ENCODE measurements at regions not wholly inside any gene's neighbourhood (a gene's known extent, or its start where the extent isn't known, plus 50 kb on each side); places are given as distances from the start of the nearest gene placed in this dataset.
A peak's percentile ranks its signal among the peaks of the same experiment; 100 is the strongest.
"Not testable (repeated sequence)": the region's sequence is repeated elsewhere in the genome, so short reads cannot be mapped to it uniquely, and the experiment has no call there.

- H3K27ac ChIP-seq (ENCODE audit: low read depth, low read length, severe bottlenecking) = no peak overlapping the region
- WGBS, 2 experiments (ENCODE audit: insufficient coverage in 2 of 2) = 90 to 97% methylated on average over 3 to 5 of the region's 6 CpGs
Measured at GRCh38 chr4:20086067-20086798, 165.5 kb upstream of the SLIT2 start.

GRCh38 chr4:20085653-20086052, 166.1 kb upstream of the SLIT2 start:
- no peaks in the 10 kb centered on the region for H3K36me3 ChIP-seq (ENCODE audit: control insufficient read depth, insufficient read depth, low read length)

More at GRCh38 chr4:20086067-20086798, 165.5 kb upstream of the SLIT2 start:
- Histone ChIP-seq H3K36me3 (ENCODE audit: control insufficient read depth, insufficient read depth, low read length) (no peaks in the 10 kb centered on the region), H3K9me3 (ENCODE audit: control insufficient read depth, low read length) (no peaks in the 10 kb centered on the region), H3K4me1 (ENCODE audit: control insufficient read depth, insufficient read depth, low read length, poor library complexity, severe bottlenecking) (no peaks in the 10 kb centered on the region), H3K4me3 (ENCODE audit: extremely low read depth, insufficient read depth, low read length, poor library complexity, severe bottlenecking) (no peak overlapping the region)

GRCh38 chr4:20085156-20085555, 166.5 kb upstream of the SLIT2 start:
- Histone ChIP-seq H3K9me3 (ENCODE audit: control insufficient read depth, low read length) (no peaks in the 10 kb centered on the region), H3K36me3 (ENCODE audit: control insufficient read depth, insufficient read depth, low read length) (no peaks in the 10 kb centered on the region), H3K4me1 (ENCODE audit: control insufficient read depth, insufficient read depth, low read length, poor library complexity, severe bottlenecking) (no peaks in the 10 kb centered on the region), H3K27ac (ENCODE audit: low read depth, low read length, severe bottlenecking) (no peak overlapping the region), H3K4me3 (ENCODE audit: extremely low read depth, insufficient read depth, low read length, poor library complexity, severe bottlenecking) (no peak overlapping the region)
- 100% methylated on average over 1 of the region's 3 CpGs; no CpG with 5 or more reads in 1 of the 2 experiments for WGBS, 2 experiments (ENCODE audit: insufficient coverage in 2 of 2)

More at GRCh38 chr4:20085653-20086052, 166.1 kb upstream of the SLIT2 start:
- Histone ChIP-seq H3K4me3 (ENCODE audit: extremely low read depth, insufficient read depth, low read length, poor library complexity, severe bottlenecking) (no peak overlapping the region), H3K27ac (ENCODE audit: low read depth, low read length, severe bottlenecking) (no peak overlapping the region), H3K9me3 (ENCODE audit: control insufficient read depth, low read length) (no peaks in the 10 kb centered on the region), H3K4me1 (ENCODE audit: control insufficient read depth, insufficient read depth, low read length, poor library complexity, severe bottlenecking) (no peaks in the 10 kb centered on the region)
- no CpG with 5 or more reads among the region's 1 CpG for WGBS, 2 experiments (ENCODE audit: insufficient coverage in 2 of 2)

GRCh38 chr4:20084488-20084887, 167.2 kb upstream of the SLIT2 start:
- H3K4me3 ChIP-seq (ENCODE audit: extremely low read depth, insufficient read depth, low read length, poor library complexity, severe bottlenecking) = no peak overlapping the region
- H3K4me1 ChIP-seq (ENCODE audit: control insufficient read depth, insufficient read depth, low read length, poor library complexity, severe bottlenecking) = no peaks in the 10 kb centered on the region
- H3K27ac ChIP-seq (ENCODE audit: low read depth, low read length, severe bottlenecking) = no peak overlapping the region
- H3K9me3 ChIP-seq (ENCODE audit: control insufficient read depth, low read length) = no peaks in the 10 kb centered on the region
- no peaks in the 10 kb centered on the region for H3K36me3 ChIP-seq (ENCODE audit: control insufficient read depth, insufficient read depth, low read length)

GRCh38 chr4:20078644-20079043, 173.1 kb upstream of the SLIT2 start:
- WGBS, 2 experiments (ENCODE audit: insufficient coverage in 2 of 2) = 87 to 90% methylated on average over 2 to 3 of the region's 5 CpGs
- no peaks in the 10 kb centered on the region for H3K9me3 ChIP-seq (ENCODE audit: control insufficient read depth, low read length)
- H3K36me3 ChIP-seq (ENCODE audit: control insufficient read depth, insufficient read depth, low read length) = no peaks in the 10 kb centered on the region
- H3K4me1 ChIP-seq (ENCODE audit: control insufficient read depth, insufficient read depth, low read length, poor library complexity, severe bottlenecking) = peaks cover 8% of the 10 kb centered on the region
- no peak overlapping the region for H3K27ac ChIP-seq (ENCODE audit: low read depth, low read length, severe bottlenecking)
- H3K4me3 ChIP-seq (ENCODE audit: extremely low read depth, insufficient read depth, low read length, poor library complexity, severe bottlenecking) = no peak overlapping the region

- Histone ChIP-seq H3K4me1 (ENCODE audit: control insufficient read depth, insufficient read depth, low read length, poor library complexity, severe bottlenecking) (peaks cover 8% of the 10 kb centered on the region), H3K4me3 (ENCODE audit: extremely low read depth, insufficient read depth, low read length, poor library complexity, severe bottlenecking) (no peak overlapping the region), H3K9me3 (ENCODE audit: control insufficient read depth, low read length) (no peaks in the 10 kb centered on the region), H3K27ac (ENCODE audit: low read depth, low read length, severe bottlenecking) (no peak overlapping the region), H3K36me3 (ENCODE audit: control insufficient read depth, insufficient read depth, low read length) (no peaks in the 10 kb centered on the region)
Measured at GRCh38 chr4:20075248-20075871, 176.3 kb upstream of the SLIT2 start.

- peak overlapping the region; percentile 17 for H3K27ac ChIP-seq (ENCODE audit: low read depth, low read length, severe bottlenecking)
- H3K4me3 ChIP-seq (ENCODE audit: extremely low read depth, insufficient read depth, low read length, poor library complexity, severe bottlenecking) = no peak overlapping the region
- no peaks in the 10 kb centered on the region for H3K36me3 ChIP-seq (ENCODE audit: control insufficient read depth, insufficient read depth, low read length)
- no peaks in the 10 kb centered on the region for H3K9me3 ChIP-seq (ENCODE audit: control insufficient read depth, low read length)
- 78 to 86% methylated on average over 1 of the region's 3 CpGs for WGBS, 2 experiments (ENCODE audit: insufficient coverage in 2 of 2)
- H3K4me1 ChIP-seq (ENCODE audit: control insufficient read depth, insufficient read depth, low read length, poor library complexity, severe bottlenecking) = peaks cover 8% of the 10 kb centered on the region
Measured at GRCh38 chr4:20074450-20074849, 177.3 kb upstream of the SLIT2 start.

- H3K4me3 ChIP-seq (ENCODE audit: extremely low read depth, insufficient read depth, low read length, poor library complexity, severe bottlenecking) = no peak overlapping the region
- WGBS, 2 experiments (ENCODE audit: insufficient coverage in 2 of 2) = 78 to 100% methylated on average over 1 of the region's 1 CpG
- H3K4me1 ChIP-seq (ENCODE audit: control insufficient read depth, insufficient read depth, low read length, poor library complexity, severe bottlenecking) = peaks cover 4% of the 10 kb centered on the region
- H3K36me3 ChIP-seq (ENCODE audit: control insufficient read depth, insufficient read depth, low read length) = no peaks in the 10 kb centered on the region
- no peak overlapping the region for H3K27ac ChIP-seq (ENCODE audit: low read depth, low read length, severe bottlenecking)
- H3K9me3 ChIP-seq (ENCODE audit: control insufficient read depth, low read length) = no peaks in the 10 kb centered on the region
Measured at GRCh38 chr4:20065952-20066351, 185.8 kb upstream of the SLIT2 start.

- not testable (repeated sequence) for H3K36me3 ChIP-seq (ENCODE audit: control insufficient read depth, insufficient read depth, low read length); H3K4me1 ChIP-seq (ENCODE audit: control insufficient read depth, insufficient read depth, low read length, poor library complexity, severe bottlenecking); H3K27ac ChIP-seq (ENCODE audit: low read depth, low read length, severe bottlenecking); H3K4me3 ChIP-seq (ENCODE audit: extremely low read depth, insufficient read depth, low read length, poor library complexity, severe bottlenecking); H3K9me3 ChIP-seq (ENCODE audit: control insufficient read depth, low read length)
- 90 to 95% methylated on average over 2 of the region's 5 CpGs for WGBS, 2 experiments (ENCODE audit: insufficient coverage in 2 of 2)
Measured at GRCh38 chr4:20062857-20063256, 188.8 kb upstream of the SLIT2 start.

- Histone ChIP-seq H3K27ac (ENCODE audit: low read depth, low read length, severe bottlenecking) (peak overlapping the region; percentile 84), H3K36me3 (ENCODE audit: control insufficient read depth, insufficient read depth, low read length) (no peaks in the 10 kb centered on the region), H3K4me1 (ENCODE audit: control insufficient read depth, insufficient read depth, low read length, poor library complexity, severe bottlenecking) (no peaks in the 10 kb centered on the region), H3K4me3 (ENCODE audit: extremely low read depth, insufficient read depth, low read length, poor library complexity, severe bottlenecking) (no peak overlapping the region), H3K9me3 (ENCODE audit: control insufficient read depth, low read length) (no peaks in the 10 kb centered on the region)
- 47 to 49% methylated on average over 2 to 3 of the region's 7 CpGs for WGBS, 2 experiments (ENCODE audit: insufficient coverage in 2 of 2)
Measured at GRCh38 chr4:20062054-20062453, 189.7 kb upstream of the SLIT2 start.

DNA sequence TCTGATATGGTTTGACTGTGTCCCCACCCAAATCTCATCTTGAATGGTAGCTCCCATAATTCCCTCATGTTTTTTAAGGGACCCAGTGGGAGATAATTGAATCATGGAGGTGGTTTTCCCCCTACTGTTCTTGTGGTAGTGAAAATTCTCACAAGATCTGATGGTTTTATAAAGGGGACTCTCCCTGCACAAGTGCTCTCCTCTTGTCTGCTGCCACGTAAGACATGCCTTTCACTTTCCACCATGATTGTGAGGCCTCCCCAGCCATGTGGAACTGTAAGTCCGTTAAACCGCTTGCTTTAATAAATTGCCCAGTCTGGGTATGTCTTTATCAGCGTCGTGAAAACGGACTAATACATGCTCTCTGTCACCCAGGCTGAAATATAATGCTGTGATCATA, 200.9 kb upstream of the SLIT2 start:
- no peak overlapping the region for H3K4me3 ChIP-seq (ENCODE audit: extremely low read depth, insufficient read depth, low read length, poor library complexity, severe bottlenecking)
- H3K36me3 ChIP-seq (ENCODE audit: control insufficient read depth, insufficient read depth, low read length) = no peaks in the 10 kb centered on the region
- no peak overlapping the region for H3K27ac ChIP-seq (ENCODE audit: low read depth, low read length, severe bottlenecking)
- WGBS, 2 experiments (ENCODE audit: insufficient coverage in 2 of 2) = 93 to 95% methylated on average over 6 of the region's 6 CpGs
- no peaks in the 10 kb centered on the region for H3K9me3 ChIP-seq (ENCODE audit: control insufficient read depth, low read length)
- H3K4me1 ChIP-seq (ENCODE audit: control insufficient read depth, insufficient read depth, low read length, poor library complexity, severe bottlenecking) = no peaks in the 10 kb centered on the region
